ENCODE measurements at regions not wholly inside any gene's neighbourhood (a gene's known extent, or its start where the extent isn't known, plus 50 kb on each side); places are given as distances from the start of the nearest gene placed in this dataset.
"Not testable (repeated sequence)": the region's sequence is repeated elsewhere in the genome, so short reads cannot be mapped to it uniquely, and the experiment has no call there.

DNA sequence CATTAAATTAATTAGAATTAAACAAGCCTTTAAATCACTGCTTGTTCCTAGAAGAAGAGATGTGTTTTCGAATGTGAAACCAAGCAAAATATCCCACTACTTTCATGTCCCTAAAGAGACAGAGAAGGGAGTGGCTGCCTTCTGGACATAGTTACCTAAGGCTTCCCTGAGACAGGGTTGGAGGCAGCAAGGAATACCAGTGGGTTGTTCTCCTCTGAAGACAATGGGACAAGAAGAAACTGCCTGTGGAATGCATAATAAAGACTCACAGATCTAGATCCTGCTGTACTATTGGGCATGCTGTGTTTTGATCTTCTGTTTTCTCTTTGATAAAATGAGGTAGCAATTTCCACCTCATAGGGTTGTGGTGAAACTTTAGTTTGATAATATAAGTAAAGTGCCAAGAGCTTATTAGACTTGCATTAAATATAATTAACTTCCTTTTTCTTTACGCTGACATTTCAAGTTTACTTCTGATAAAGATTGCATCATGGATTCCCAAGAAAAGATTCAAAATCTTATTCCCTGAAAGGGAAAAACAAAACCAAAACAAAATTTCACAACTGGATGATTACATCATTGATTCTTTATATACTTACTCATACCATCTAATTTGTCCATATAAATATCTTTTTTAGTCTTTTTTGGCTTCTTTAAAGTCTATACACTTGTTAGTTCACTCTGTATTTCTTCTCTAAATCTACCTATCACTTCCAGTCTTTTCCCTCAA, 621.3 kb downstream of the ETS1 start:
- DNase-seq (ENCODE audit: low read depth): no peak

DNA sequence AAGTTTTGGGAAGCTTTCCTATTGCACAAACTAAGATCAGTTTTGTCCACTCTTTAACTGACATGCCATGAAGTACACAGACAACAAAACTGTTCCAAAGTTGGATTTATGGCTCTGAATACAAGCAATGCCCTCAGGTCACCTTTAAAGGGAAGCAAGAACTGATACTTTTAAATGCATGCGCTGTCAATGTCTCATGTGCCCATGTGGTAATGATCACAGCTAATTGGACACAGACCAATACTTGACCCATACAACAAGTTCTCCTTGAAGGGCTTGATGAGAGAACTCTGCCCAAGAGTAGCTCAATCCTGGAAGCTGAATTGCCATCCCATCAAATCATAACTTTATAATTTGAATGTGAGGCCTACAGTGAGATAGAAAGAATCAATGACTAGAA, 624.9 kb downstream of the ETS1 start:
- no peak for DNase-seq (ENCODE audit: low read depth)

DNA sequence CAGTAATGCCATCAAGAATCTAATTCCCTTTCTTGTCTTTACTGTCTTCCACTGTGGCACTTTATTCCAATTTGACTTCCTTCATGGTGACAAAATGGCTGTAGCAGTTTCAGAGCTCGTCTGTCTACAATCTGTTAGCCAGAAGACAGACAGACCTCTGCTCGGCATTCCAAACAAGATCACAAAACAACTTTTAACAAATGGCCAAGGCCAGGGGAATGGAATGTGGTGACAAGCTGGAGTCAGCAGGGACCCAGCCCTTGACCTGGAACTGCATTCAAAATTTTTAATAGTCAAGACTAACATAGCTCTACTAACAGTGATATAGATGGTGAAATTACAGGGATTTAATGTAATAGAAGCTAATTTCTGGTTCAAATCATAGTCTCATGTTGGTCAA, 637.2 kb downstream of the ETS1 start:
- DNase-seq (ENCODE audit: low read depth): no peak

DNA sequence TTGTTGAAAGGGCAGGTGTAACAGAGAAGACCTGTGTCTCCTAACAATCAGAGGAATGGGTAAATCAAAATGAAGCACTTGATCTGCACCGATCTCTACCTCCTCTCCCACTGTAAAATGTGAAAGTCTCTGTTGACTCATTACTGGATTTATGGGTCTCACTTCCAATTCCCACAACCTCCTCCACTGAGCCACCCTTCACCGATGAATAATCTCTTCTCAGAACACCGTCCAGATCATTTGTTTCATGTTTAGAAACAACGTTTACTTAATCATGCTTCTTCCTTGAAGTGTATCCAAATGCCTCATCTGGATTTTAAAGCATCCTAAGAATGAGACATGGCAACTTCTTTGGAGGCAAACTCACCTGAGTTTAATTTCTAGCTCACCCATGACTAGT, 643.6 kb downstream of the ETS1 start:
- no peak for DNase-seq (ENCODE audit: low read depth)

DNA sequence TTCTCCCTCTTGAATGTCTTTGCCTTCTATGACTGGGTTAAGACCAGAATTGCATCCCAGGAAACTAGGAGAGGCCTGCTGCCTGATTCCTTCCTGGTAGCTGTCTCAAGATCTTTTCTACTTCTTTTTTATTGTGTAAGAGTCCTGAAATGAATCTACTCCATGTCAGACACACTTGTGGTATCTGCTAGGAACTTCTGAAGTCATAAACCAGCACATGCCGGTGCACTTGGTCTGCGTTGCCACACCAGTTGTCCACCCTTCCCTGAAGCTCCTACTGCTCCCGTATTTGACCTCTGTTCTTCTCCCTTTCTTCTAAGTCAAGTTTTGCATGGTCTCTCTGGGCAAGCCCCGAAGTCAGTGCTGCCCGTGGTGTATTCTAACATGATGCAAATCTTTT, 644.2 kb downstream of the ETS1 start:
- DNase-seq (ENCODE audit: low read depth): no peak

DNA sequence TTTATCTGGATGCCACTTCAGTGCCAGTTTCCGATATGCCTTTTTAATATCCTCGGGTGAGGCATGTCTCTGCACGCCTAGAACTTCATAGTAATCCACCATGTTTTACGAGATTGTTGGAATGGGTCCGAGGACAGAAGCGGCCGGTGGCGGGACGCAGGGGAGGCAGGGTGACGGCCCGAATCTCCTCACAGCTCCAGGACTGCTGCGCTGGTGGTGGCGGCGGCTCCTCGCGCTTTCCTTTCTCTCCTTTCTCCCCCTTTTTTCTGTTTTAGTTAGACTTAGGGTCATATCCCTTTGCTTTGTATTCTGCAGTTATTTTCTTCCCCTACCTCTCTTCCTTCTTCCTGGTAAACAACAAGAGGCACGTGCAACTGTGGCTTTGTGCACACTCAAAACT, 645.8 kb downstream of the ETS1 start:
- DNase-seq (ENCODE audit: low read depth): not testable (repeated sequence)

DNA sequence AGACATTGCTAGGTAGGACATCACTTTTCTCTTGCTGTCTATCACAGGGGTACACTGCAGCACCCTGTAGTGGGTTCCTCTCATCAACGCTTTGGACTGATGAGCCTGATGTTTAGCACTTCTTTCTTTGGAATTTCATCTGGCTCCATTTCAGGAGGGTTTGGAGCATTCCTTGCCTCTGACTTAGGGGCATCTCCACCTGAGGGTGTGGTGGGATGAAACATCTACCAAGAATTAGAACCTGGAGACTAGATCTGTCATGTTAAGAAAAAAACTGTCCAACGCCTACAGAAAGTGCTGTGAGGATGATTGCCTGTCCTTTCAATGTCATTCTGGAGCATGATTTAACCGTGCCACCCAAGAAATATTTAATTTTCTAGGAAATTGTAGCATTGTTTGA, 648.4 kb downstream of the ETS1 start:
- no peak for DNase-seq (ENCODE audit: low read depth)

DNA sequence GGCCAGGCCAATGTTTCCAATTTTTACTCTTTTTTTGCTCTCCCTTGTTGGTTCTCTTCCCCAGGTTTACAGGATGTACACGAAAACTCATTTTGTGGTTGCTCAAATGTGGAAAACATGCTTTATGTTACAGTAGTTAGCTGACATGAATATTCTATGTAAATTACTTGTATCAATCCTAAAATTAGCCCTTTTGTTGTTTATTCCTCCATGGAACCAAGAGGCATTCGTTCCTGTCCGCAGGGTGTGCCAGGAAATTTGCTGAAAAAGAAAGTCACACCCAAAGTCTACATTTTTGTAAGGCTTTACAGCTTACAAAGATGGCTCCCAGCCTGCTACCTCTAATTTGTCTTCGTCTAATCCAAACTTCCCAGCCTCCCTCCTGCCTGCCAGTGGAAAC, 652.3 kb downstream of the ETS1 start:
- no peak for DNase-seq (ENCODE audit: low read depth)

DNA sequence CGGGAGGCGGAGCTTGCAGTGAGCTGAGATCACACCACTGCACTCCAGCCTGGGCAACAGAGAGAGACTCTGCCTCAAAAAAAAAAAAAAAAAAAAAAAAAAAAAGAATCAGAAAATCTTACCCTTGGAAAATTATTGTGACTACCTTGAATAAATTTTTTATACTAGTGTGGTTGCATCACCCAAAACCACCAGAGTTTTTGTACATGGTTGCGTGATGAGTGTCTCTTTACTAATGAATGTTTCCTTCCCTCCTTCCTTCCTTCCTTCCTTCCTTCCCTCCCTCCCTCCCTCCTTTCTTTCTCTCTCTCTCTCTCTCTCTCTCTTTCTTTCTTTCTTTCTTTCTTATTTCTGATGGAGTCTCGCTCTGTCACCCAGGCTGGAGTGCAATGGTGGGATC, 653.4 kb downstream of the ETS1 start:
- not testable (repeated sequence) for DNase-seq (ENCODE audit: low read depth)

DNA sequence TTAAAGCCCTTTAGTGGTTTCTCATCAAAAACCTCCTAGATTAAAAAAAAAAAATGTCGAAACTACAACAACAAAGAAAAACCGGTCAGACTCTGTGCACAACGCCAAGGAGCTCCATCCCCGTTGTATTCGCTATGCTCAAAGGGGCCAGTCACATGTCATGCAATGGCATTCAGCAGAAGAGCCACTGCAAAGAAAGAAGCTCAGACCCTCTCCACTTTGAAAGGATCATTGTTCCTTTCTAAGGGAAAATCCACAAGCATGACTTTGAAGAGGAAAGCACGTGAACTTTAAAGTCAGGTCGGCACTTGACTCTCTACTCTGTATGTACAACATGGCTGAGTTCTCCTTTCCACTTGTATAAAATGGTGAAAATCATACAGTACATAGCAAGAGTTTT, 655.6 kb downstream of the ETS1 start:
- DNase-seq (ENCODE audit: low read depth): no peak

DNA sequence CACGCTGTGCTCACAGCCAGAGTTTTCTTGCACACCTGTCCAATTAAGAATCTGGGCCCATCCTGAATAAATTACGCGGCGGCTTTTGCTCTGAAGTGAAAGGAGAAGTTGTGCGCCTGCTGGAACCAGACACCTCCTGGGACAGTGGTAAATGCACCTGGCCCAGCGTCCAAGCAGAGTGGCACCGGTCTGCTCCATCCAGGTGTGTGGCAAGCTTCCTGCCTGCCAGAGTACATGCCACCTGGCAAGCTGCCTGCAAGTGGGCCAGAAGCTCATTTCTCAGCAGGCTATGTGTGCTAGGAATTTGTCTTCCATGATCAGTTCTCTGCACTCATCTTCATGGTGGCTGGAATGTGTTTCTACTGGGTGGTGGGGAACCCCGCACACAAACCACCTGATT, 660.6 kb downstream of the ETS1 start:
- no peak for DNase-seq (ENCODE audit: low read depth)

DNA sequence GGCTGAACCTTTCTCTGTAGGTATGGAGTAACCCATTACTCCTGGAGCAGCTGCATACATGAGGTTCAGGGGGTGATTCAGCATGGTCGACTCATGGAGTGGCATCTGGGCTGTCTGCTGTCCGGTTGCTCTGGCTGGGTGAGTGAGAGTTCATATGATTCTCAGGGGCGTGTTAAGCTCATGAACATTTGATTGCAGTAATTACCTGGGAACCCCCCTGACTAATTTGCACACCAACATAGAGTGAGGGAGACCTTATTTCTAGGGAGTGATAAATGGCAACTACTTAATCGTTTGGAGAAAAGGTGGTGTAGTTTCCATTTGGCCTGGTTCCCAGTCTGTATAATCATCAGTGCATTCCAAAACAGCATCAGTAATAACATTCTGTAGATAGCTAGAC, 661.9 kb downstream of the ETS1 start:
- no peak for DNase-seq (ENCODE audit: low read depth)

DNA sequence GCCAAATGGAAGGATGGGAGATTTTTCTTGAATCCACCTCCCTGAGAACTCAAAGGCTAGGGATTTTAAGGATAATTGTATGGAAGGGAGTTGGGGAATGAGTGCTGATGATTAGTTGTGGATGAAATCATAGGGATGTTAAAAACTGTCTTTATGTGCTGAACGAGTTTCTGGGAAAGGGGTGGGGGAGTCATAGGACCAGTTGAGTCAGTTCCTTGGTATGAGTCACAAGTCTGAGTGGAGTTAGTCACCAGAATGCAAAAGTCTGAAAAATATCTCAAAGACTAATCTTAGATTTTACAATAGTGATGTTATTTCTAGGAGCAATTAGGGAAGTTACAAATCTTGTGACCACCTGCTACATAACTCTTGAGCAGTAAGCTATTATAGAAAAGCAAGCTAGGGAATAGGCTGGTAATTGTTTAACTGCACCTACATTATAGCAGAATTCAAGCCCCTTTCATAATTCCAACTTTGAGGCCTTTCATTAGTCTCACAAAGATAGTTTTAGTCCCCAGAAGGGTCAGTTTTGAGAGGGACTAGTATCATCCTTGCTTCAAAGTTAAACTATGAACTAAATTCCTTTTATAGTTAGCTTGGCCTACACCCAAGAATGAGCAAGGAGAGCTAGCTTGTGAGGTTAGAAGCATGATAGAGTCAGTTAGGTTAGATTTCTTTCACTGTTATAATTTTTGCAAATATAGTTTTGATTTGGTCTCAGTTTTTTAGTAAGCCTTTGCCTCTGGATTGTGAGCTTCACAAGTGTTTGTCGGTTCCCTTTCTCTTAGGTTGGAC, 668.0 kb downstream of the ETS1 start:
- no peak for DNase-seq (ENCODE audit: low read depth)

DNA sequence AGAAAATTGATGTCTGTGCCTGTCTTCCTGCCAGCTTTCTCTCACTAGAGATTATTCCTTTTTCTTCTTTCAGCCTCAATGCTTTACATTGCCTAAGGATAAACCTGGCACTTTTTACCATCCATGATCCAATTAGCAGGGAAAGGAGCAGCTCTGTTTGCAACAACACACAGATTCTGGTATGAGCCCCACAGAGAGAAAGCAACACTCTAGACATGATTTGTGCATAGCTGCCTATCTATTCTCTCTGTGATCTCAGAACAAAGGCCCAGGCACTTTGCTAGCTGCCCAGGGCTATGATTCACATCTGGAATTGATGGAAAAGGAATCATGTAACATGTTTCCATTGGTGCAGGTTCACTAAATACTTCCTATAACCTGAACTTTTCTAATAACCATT, 685.0 kb downstream of the ETS1 start:
- DNase-seq (ENCODE audit: low read depth): no peak

DNA sequence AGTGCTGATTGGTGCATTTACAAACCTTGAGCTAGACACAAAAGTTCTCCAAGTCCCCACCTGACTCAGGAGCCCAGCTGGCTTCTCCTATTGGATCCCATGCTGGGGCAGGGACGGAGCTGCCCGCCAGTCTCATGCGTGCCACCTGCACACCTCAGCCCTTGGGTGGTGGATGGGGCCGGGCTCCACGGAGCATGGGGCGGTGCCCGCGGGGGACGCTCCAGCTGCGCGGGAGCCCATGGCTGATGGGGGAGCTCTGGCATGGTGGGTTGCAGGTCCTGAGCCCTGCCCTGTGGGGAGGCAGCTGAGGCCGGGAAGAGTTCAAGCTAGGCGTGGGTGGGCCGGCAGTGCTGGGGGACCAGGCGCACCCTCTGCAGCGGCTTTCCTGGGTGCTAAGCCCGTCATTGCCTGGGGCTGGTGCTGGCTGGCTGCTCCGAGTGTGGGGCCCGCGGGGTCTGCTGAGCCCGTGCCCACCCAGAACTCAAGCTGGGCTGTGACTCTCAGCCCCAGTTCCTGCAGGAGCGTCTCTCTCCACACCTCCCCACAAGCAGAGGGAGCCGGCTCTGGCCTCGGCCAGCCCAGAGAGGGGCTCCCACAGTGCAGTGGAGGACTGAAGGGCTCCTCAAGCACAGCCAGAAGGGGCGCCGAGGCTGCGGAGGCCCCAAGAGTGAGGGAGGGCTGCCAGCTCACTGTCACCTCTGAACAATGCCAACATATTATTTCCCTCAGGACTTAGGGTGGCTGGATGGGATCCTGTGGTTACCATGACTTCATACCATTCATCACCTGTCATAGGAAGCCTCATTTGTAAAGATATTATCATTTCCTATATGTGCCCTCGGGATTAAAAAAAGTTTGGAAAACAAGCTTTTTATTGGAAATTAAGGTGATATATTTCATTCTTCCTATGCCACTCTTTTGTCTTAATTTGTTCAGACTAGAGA, 688.7 kb downstream of the ETS1 start:
- no peak for DNase-seq (ENCODE audit: low read depth)

DNA sequence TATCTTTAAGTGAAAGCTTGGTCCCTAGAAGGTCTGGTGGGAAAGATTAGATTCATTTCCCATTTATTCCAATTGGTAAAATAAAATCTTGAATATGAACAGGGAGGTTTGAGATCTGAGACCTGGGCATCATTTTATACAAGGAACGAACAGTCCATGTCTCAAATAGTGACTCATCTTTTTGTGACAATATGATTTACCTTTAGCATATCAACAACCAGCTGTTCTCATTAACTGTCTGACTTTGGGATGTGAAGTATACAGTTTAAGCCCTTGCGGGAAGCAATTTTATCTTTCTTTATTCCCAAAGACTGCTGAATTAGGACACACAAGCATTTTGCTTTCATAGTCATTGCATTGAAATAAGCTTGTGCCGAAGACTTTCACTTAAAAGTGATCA, 691.6 kb downstream of the ETS1 start:
- no peak for DNase-seq (ENCODE audit: low read depth)

DNA sequence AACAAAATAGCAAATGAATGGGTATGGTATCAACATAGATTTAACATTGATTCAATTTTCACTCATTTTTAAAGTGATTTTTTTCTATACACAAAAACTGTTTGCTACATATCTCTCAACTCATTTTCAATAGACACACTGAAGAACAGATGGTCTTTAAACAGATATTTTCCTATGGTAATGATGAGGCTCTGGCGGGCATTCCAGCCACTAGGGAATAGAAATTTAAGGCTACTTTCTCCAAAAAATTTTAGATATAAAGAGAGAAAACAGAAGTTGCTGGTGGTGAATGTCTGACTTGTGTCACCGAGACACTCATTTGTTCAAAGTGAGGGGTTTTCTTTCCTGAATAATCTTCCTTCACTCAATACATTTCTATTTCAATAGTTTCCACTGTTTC, 693.0 kb downstream of the ETS1 start:
- DNase-seq (ENCODE audit: low read depth): no peak

DNA sequence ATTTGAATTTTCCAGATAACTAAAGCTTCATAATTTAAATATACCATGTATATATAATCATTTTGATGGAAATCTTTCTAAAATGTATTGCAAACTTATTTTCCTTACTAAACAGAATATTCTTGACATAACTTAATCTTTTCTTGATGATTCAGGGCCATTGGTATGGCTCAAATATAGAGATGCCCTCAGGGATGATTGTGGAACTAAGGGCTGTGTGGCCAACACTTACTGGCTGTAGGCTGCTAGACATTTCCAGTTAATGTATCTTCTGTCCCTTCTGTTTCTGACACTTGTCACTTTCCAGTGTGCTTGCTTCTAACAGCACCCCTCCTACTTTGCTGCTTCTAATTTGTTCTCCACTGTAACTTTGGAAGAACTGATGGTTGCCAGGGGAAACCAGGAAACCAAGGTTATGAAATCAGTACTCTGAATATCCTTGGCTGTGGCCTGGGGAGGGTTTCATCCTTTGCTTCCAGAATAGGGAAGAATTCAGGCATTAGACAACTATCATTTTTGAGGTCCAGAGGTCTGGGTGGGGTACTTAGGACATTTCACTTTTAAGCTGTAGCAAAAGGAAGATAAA, 697.2 kb downstream of the ETS1 start:
- DNase-seq (ENCODE audit: low read depth): no peak

DNA sequence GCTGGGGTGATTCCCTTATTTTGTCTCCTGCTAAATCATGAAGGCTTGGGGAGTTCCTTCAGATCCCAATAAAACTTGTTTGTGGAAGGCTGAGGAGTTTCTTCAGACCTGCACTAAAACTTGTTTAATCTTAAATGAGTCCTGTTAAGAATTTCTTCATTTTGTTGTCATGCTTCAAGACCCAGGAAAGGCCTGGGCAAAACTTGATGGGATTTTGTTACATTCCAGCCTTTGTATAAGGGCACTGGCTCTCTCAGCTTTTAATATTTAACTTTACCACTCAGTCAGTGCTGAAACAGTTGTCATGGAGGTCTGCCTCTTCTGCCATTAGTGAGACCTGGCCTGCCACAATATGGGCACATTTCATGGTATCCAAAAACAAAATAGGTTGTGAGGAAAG, 699.0 kb downstream of the ETS1 start:
- DNase-seq (ENCODE audit: low read depth): no peak

DNA sequence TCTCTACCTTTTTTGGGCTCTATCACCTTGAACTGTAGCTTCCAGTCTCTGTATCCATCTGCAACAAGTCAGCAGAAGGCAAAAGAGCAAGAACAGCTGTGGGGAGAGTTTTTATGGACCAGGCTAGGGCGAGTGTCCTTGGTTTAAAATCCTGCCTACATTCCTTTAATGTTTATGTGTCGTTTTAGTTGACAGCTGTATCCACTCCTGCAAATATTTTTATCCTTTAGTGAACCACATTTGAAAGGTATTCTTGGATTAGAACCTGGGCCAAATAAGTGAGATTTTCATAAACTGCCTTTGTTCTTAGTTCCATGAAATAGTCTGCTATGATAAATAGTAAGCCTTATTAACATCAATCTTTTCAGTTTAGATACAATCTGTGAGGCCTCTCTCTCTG, 712.2 kb downstream of the ETS1 start:
- no peak for DNase-seq (ENCODE audit: low read depth)

DNA sequence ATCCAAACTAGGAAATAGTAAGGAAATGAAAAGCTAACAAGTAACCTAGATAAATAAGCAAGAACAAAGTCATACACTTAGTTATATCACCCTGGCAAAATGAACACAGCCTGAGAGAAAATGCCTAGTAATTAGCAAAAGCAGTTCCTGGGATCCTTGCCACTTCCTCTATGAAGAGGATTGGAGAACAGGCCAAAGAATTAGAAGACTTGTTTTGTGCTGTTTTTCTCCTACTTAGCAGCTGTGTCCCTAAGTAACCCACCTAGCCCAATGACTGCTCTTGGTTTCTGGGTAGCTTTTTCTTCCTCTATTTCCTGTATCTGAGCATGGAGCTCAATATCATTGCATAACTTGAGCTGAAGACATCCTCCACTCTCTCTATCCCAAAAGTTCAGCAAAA, 713.9 kb downstream of the ETS1 start:
- no peak for DNase-seq (ENCODE audit: low read depth)

DNA sequence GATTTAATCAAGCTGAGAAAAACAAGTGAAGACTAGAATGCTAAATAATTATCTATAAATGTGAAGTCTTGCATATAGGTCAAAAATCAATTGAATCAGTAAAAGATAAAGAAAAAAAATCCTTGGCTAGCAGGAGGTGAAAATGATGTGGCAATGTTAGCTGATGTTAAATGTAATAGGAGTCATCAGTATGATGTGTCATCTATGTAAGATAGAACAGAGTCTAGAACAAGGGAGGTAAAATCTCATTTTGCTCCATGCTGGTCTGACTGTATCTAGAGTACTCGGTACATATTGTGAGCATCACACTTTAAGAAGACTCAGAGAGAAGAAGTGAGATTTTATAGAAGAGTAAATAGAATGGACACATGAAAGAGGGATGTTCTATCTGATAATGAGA, 721.2 kb downstream of the ETS1 start:
- no peak for DNase-seq (ENCODE audit: low read depth)

All from activated gamma-delta T cell treated with anti-CD3 and anti-CD28 coated beads, Interleukin-2, amount 50 U/mL, for 16 hours (primary cell).